ENCODE measurements at regions not wholly inside any gene's neighbourhood (a gene's known extent, or its start where the extent isn't known, plus 50 kb on each side); places are given as distances from the start of the nearest gene placed in this dataset.

- no peak for DNase-seq (ENCODE audit: low spot score)
Observed at GRCh38 chr1:36721261-36721660, 238.5 kb upstream of the CSF3R start.

- no peak for DNase-seq (ENCODE audit: low spot score)
Observed at GRCh38 chr1:36717431-36717830, 234.7 kb upstream of the CSF3R start.

- no peak for DNase-seq (ENCODE audit: low spot score)
Observed at GRCh38 chr1:36715797-36716196, 233.1 kb upstream of the CSF3R start.

DNA sequence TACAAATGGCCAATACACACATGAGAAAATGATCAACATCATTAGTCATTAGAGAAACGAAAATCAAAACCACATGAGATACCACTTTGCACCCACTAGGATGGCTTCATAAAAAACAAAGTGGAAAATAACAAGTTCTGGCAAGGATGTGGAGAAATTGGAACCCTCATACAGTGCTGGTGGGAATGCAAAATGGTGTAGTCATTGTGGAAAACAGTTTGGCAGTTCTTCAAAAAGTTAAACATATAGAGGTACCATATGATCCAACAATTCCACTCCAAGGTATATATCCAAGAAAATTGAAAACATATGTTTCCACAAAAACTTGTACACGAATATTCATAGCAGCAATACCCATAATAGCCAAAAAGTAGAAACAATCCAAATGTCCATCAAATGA, 231.6 kb upstream of the CSF3R start:
- no peak for DNase-seq (ENCODE audit: low spot score)

- no peak for DNase-seq (ENCODE audit: low spot score)
Observed at GRCh38 chr1:36711480-36711879, 228.8 kb upstream of the CSF3R start.

- no peak for DNase-seq (ENCODE audit: low spot score)
Observed at GRCh38 chr1:36710951-36711350, 228.2 kb upstream of the CSF3R start.

DNA sequence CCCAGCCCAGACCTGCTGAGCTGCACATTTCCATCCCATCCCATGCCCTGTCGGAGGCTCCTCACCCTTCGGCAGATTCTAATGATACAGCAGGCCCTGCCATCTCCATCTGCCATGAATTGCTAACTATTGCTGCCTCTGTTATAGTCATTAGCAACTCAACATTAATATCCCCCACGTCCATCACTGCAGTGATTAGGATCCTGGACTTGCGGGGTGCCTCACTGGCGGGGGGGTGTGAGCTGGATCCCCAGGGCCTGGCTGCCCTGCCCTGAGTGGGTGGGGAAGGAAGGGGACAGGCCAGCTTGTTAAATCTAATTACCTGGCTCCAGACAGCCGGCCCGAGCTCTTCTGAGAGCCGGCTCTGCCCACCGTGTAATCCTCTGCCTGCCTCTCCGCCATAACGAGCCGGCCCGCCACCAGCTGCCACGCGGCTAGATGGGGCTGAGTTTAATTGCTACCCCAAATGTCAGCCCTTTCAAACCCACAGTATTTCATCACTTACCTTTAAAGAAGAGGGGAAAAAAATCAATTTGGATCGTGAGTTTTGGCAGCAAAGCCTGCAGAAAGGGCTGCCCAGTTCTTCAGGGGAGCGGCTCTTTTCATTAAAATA, 227.3 kb upstream of the CSF3R start:
- DNase-seq (ENCODE audit: low spot score) = no peak

- DNase-seq (ENCODE audit: low spot score) = no peak
Observed at GRCh38 chr1:36708587-36708986, 225.9 kb upstream of the CSF3R start.

DNA sequence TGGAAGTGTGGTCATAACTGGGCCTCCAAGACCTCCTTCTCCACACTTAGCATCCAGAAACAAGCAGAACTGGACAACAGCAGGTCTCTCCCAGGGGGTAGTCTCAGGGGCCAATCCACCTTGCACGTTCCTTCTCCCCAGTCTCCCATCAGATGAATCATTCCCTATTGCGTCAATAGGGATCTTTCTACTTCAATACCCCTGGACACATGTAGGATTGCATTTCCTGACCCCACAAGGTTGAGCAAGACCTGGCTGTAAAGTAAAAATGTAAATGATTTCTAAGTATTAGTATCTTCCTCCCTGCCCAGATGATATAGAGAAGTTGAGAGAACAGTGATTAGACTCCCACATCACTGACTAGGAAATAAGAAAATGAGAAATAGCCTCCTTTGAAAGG, 224.5 kb upstream of the CSF3R start:
- DNase-seq (ENCODE audit: low spot score) = no peak

- DNase-seq (ENCODE audit: low spot score) = no peak
Observed at GRCh38 chr1:36706416-36706815, 223.7 kb upstream of the CSF3R start.

DNA sequence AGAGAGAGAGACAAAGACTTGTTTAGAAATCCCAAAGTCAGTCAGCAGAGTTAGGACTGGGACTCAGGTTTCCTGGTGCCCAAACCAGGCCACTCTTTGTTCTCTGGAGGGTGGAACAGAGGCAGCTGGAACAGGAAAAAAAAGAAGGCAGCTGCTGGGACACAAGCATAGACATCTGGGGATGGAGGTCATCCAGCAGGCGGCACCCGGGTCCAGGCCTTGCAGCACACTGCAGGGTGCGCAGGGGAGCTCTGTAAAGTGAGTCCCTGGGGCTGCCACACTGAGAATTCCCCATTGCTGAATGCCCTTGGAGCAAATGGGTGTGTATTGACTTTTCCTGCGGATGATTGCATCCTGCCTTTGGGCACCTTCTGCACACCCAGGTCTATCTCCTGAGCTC, 222.9 kb upstream of the CSF3R start:
- DNase-seq (ENCODE audit: low spot score) = no peak

GRCh38 chr1:36703526-36704208, 221.0 kb upstream of the CSF3R start:
- DNase-seq (ENCODE audit: low spot score) = peak; percentile 61

GRCh38 chr1:36702963-36703362, 220.2 kb upstream of the CSF3R start:
- DNase-seq (ENCODE audit: low spot score) = no peak

GRCh38 chr1:36699113-36699911, 216.6 kb upstream of the CSF3R start:
- no peak for DNase-seq (ENCODE audit: low spot score)

- DNase-seq (ENCODE audit: low spot score) = no peak
Observed at GRCh38 chr1:36697836-36698605, 215.3 kb upstream of the CSF3R start.

GRCh38 chr1:36696261-36696940, 213.7 kb upstream of the CSF3R start:
- no peak for DNase-seq (ENCODE audit: low spot score)

- no peak for DNase-seq (ENCODE audit: low spot score)
Observed at GRCh38 chr1:36693603-36694002, 210.9 kb upstream of the CSF3R start.

- DNase-seq (ENCODE audit: low spot score) = no peak
Observed at GRCh38 chr1:36693161-36693525, 210.4 kb upstream of the CSF3R start.

DNA sequence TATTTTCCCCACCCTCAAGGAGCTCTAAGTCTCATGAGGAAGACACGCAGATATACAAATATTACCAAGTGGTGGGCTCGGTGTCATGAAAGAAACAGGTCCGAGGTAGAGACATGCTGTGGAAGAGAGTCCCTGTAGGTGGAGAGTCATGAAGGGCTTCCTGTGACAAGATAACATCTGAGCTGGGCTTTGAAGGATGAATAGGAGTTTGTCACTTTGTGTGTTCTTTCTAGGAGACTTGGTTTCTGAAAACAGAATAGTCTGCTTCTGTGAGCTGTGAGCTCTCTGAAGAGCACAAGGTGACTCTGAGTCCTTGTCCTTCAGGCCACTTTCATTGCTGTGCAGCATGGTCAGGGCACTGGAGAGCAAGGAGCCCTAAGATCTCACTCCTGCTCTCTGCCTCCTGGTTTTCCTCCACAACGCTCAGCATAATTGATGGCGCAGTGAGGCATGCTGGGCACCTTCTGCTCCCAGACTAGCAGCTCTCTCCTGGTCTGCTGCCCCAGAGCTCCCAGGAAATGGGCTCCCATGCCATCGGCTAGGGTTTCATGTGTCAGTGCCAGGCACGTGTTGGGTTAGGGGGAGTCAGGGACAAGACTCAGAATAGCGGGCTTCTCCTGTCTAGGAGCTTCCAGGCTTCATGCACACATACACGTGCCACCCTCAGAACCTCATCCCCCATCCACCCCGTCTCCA, 209.9 kb upstream of the CSF3R start:
- no peak for DNase-seq (ENCODE audit: low spot score)

DNA sequence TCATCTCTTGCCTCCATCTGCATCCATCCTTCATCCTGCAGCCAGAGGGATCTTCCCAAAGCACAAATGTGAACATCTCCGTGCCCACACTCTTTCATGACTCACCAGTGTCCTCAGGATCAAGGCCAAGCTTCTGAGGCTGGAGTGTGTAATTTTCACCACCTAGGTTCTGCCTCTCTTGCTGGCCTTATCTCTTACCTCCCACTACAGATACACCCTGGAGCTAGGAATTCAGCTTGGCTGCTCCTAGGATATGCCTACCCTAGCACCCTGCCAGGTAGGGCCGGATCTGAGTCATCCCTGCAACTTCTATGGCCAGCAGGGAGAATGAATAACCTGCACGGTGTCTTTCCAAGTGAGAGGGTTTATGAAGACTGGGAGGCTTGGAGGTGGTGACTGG, 208.7 kb upstream of the CSF3R start:
- no peak for DNase-seq (ENCODE audit: low spot score)

DNA sequence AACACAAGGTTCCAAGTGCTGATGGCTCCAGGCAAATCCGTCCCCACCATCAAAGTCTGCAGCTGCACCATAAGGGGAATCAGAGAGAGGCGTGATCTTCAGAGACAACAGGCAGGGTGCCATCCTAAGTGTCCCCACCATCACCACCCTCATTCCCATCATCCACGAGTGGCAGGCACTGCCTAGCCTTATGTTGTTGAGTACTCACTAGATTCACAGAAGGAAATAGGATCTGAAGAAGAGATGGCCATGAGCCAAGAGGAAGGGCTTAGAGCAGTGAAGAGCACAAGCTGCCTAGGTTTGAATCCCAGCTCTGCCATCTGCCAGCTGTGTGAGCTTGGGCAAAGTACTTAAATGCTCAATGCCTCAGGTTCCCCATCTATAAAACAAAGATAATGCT, 207.3 kb upstream of the CSF3R start:
- DNase-seq (ENCODE audit: low spot score) = no peak

Data from umbilical cord (tissue), 1 donor.